ENCODE measurements at regions not wholly inside any gene's neighbourhood (a gene's known extent, or its start where the extent isn't known, plus 50 kb on each side); places are given as distances from the start of the nearest gene placed in this dataset.

DNA sequence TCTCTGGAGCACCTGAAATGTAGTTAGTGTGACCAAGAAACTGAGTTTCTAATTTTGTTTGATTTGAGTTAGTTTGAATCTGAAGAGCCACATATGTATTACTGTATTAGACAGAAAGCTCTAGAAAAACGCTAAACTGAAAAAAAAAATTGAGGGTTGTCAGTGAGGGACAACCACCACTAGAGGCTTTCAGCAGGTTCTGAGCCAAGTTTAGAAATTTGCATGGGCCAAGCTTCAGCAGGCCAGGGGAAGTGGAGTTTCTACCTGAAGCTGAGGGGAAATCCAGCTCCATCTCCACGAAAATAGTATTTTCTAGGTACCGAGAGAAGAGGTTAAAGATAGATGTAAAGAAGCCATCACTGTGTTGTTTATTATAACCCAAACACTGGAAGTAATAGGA lies 77.9 kb upstream of the PLXNA4 start:
- Histone ChIP-seq H3K4me3 (no peak overlapping the region), H3K36me3 (ENCODE audit: insufficient read depth) (no peaks in the 10 kb centered on the region), H3K9me2 (ENCODE audit: insufficient read depth) (0 out of 2 replicates have a peak, but pooled peaks cover 3% of the 10 kb centered on the region), H3K4me1 (ENCODE audit: insufficient read depth) (peaks cover 16% of the 10 kb centered on the region), H2AFZ (no peak overlapping the region), H3K79me2 (replicated peaks; ENCODE audit: insufficient read depth) (no peaks in the 10 kb centered on the region), H3K27ac (ENCODE audit: low read depth) (no peak overlapping the region), H3K27me3 (ENCODE audit: insufficient read depth) (no peaks in the 10 kb centered on the region), H4K20me1 (replicated peaks; ENCODE audit: insufficient read depth) (no peaks in the 10 kb centered on the region), H3F3A (replicated peaks; ENCODE audit: low read depth) (no peaks in the 10 kb centered on the region; the same call in 1 of the 2 replicates), H3K4me2 (peak overlapping the region; percentile 83; the same call in 1 of the 2 replicates)
- Mint-ChIP-seq H3K9me3 (no peaks in the 10 kb centered on the region; the same call in 2 of the 3 replicates), H3K36me3 (ENCODE audit: low read depth) (no peaks in the 10 kb centered on the region), H3K27ac (no peak overlapping the region; the same call in 1 of the 2 replicates), H3K4me3 (peak overlapping the region; percentile 54; the same call in 1 of the 3 replicates), H3K4me1 (peaks cover 34% of the 10 kb centered on the region), H3K27me3 (ENCODE audit: insufficient read depth, low read depth, poor library complexity) (peaks cover 3% of the 10 kb centered on the region)
- TF ChIP-seq ZNF114 (CRISPR knock-in tag; IDR thresholded peaks at IDR 0.05) (no peak), ZNF462 (CRISPR knock-in tag; IDR thresholded peaks at IDR 0.05) (peak; percentile 22; the same call in 1 of the 2 replicates), CTCF (conservative IDR thresholded peaks at IDR 0.05; ENCODE audit: low read depth in 2 of 2) (peak; percentile 40 to 65)
- ATAC-seq (peak; percentile 74), DNase-seq (ENCODE audit: low spot score) (peak; percentile 76)

Data from GM23338 (cell line).